ENCODE measurements at regions not wholly inside any gene's neighbourhood (a gene's known extent, or its start where the extent isn't known, plus 50 kb on each side); places are given as distances from the start of the nearest gene placed in this dataset.

DNA sequence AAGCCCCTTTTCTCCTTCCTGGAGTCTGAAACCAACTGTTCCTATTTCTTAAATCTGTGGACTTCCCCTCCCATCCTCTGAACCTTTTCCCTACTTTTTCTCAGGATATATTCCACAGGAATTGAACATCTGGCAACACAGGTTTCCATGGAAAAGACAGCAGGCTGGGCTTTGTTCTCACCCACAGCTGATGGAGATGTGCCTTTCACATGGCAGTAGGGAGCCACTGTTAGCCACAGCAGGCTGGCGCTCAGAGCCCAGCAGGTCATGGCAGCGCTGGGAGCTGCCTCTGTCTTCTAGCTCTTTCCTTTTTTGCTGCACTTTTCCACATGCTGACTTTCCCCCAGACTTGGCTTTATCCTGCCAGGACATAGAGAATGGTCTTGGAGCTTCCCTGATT, 116.4 kb upstream of the NLRP1 start:
- TF ChIP-seq POLR2A (IDR thresholded peaks at IDR 0.05; ENCODE audit: low read depth, low read length) (no peak), TAF1 (IDR thresholded peaks at IDR 0.05; ENCODE audit: low read depth, low read length) (no peak), POLR2AphosphoS5 (IDR thresholded peaks at IDR 0.05; ENCODE audit: low read depth, low read length) (no peak), SPI1 (IDR thresholded peaks at IDR 0.05; ENCODE audit: low read depth, low read length) (no peak)
